ENCODE measurements at regions not wholly inside any gene's neighbourhood (a gene's known extent, or its start where the extent isn't known, plus 50 kb on each side); places are given as distances from the start of the nearest gene placed in this dataset.

DNA sequence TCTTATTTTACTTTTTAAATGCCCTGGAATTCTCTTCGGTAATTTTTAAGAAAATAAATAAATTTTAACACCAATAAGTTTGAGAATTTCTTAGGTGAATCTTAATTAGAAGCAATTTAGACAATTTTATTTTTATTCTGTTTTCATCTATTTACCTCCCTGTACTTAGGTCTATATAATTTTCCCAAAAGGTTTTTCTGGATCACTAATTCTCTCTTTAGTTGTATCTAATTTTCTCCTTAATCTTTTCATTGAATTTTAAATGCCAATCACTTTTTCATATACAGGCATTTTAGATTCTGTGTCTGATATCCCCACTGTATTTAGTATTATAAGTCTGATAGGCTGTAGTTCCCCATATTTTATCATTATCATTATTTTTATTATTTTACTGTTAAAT lies 845.3 kb downstream of the TRIML1 start:
- Histone ChIP-seq H3K4me3 (no peak overlapping the region), H3K9me3 (peaks cover 0 to 36% (median 15%) of the 10 kb centered on the region in 8 donors), H3K4me1 (no peaks in the 10 kb centered on the region), H3K27ac (no peak overlapping the region), H3K36me3 (no peaks in the 10 kb centered on the region), H3K27me3 (replicated peaks in 1 of 7) (no peaks in the 10 kb centered on the region)
- WGBS, 5 donors: 81 to 90% (median 83%) methylated on average over 1 of the region's 1 CpG
- intact Hi-C loops (cut with DNase I; ENCODE audit: low total_unique reads): no loop called here
- TF ChIP-seq POLR2AphosphoS5 (IDR thresholded peaks at IDR 0.05): no peak
- TF ChIP-seq POLR2A (IDR thresholded peaks at IDR 0.05): no peak
- TF ChIP-seq, protein P1, sequence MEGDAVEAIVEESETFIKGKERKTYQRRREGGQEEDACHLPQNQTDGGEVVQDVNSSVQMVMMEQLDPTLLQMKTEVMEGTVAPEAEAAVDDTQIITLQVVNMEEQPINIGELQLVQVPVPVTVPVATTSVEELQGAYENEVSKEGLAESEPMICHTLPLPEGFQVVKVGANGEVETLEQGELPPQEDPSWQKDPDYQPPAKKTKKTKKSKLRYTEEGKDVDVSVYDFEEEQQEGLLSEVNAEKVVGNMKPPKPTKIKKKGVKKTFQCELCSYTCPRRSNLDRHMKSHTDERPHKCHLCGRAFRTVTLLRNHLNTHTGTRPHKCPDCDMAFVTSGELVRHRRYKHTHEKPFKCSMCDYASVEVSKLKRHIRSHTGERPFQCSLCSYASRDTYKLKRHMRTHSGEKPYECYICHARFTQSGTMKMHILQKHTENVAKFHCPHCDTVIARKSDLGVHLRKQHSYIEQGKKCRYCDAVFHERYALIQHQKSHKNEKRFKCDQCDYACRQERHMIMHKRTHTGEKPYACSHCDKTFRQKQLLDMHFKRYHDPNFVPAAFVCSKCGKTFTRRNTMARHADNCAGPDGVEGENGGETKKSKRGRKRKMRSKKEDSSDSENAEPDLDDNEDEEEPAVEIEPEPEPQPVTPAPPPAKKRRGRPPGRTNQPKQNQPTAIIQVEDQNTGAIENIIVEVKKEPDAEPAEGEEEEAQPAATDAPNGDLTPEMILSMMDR (IDR thresholded peaks at IDR 0.05 in 8 of 11, conservative IDR thresholded peaks at IDR 0.05 in 3 of 11): no peak
- no peak for DNase-seq

DNA sequence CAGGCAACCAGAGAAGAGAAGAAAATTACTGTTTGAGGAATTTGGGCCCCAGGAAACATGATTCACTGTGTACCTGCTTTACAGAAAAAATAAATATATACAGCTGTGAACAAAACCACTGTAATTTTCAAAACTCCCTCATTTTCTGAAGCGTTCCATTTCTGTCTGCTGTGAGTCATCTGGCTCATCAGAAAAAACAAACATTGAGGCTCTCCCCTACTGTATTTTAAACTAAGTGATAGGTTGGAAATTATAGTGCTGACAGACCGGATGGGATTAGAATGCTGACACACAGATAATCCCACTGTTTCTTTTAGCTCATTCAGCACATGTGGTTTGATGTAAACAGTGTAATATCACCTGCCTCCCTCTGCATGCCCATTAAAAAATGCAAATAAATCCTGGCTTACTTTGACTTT lies 847.0 kb downstream of the TRIML1 start:
- Histone ChIP-seq H3K4me3 (no peak overlapping the region), H3K36me3 (no peaks in the 10 kb centered on the region), H3K27me3 (replicated peaks in 1 of 7) (no peaks in the 10 kb centered on the region), H3K4me1 (no peaks in the 10 kb centered on the region), H3K9me3 (peaks cover 0 to 36% (median 15%) of the 10 kb centered on the region in 8 donors), H3K27ac (no peak overlapping the region)
- DNase-seq: no peak
- TF ChIP-seq POLR2A (IDR thresholded peaks at IDR 0.05): no peak
- TF ChIP-seq POLR2AphosphoS5 (IDR thresholded peaks at IDR 0.05): no peak
- TF ChIP-seq, protein P1 (IDR thresholded peaks at IDR 0.05 in 8 of 11, conservative IDR thresholded peaks at IDR 0.05 in 3 of 11): no peak
- intact Hi-C loops (cut with DNase I; ENCODE audit: low total_unique reads): no loop called here
- 69 to 89% (median 80%) methylated on average over 2 of the region's 2 CpGs for WGBS, 5 donors

DNA sequence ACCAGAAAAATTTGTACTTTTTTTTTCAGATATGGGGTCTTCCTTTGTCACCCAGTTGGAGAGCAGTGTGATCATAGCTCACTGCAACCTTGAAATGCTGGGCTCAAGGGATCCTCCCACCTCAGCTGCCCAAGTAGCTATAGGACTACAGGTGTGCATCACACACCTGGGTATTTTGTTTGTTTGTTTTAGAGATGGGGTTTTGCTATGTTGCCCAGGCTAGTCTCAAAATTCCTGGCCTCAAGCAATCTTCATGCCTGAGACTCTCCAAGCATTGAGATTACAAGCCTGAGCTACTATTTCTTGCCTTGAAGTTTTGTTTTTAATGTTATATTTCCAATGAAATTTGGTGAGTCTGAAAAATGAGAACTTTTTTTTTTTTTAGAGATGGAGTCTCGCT lies 847.8 kb downstream of the TRIML1 start:
- H3K9me3 ChIP-seq: peaks cover 0 to 36% (median 15%) of the 10 kb centered on the region in 8 donors
- H3K27ac ChIP-seq: no peak overlapping the region
- no peaks in the 10 kb centered on the region for H3K27me3 ChIP-seq (replicated peaks in 1 of 7)
- WGBS, 5 donors: 79 to 100% (median 88%) methylated on average over 1 of the region's 1 CpG
- DNase-seq: no peak
- H3K36me3 ChIP-seq: no peaks in the 10 kb centered on the region
- TF ChIP-seq, protein P1 (IDR thresholded peaks at IDR 0.05 in 8 of 11, conservative IDR thresholded peaks at IDR 0.05 in 3 of 11): no peak
- TF ChIP-seq POLR2A (IDR thresholded peaks at IDR 0.05) (no peak), POLR2AphosphoS5 (IDR thresholded peaks at IDR 0.05) (no peak)
- no peak overlapping the region for H3K4me3 ChIP-seq
- H3K4me1 ChIP-seq: no peaks in the 10 kb centered on the region
- intact Hi-C loops (cut with DNase I; ENCODE audit: low total_unique reads): no loop called here

GRCh38 chr4:188988131-188988530 lies 848.9 kb downstream of the TRIML1 start:
- no peak overlapping the region for H3K27ac ChIP-seq
- H3K27me3 ChIP-seq (replicated peaks in 1 of 7): no peaks in the 10 kb centered on the region
- 85 to 90% (median 90%) methylated on average over 8 of the region's 8 CpGs for WGBS, 5 donors
- no peak for DNase-seq
- TF ChIP-seq, protein P1 (IDR thresholded peaks at IDR 0.05 in 8 of 11, conservative IDR thresholded peaks at IDR 0.05 in 3 of 11): no peak
- no peak for TF ChIP-seq POLR2AphosphoS5 (IDR thresholded peaks at IDR 0.05)
- H3K4me3 ChIP-seq: no peak overlapping the region
- no peaks in the 10 kb centered on the region for H3K36me3 ChIP-seq
- intact Hi-C loops (cut with DNase I; ENCODE audit: low total_unique reads): no loop called here
- no peaks in the 10 kb centered on the region for H3K4me1 ChIP-seq
- H3K9me3 ChIP-seq: peaks cover 0 to 36% (median 15%) of the 10 kb centered on the region in 8 donors

All from spleen (tissue), 11 donors.